PFSK-1 (cell line): ENCODE measurements at regions not wholly inside any gene's neighbourhood (a gene's known extent, or its start where the extent isn't known, plus 50 kb on each side); places are given as distances from the start of the nearest gene placed in this dataset.

Experiments used
- REST ChIP-seq, 2 experiments: IDR thresholded peaks; 2 replicates each; pipeline versions ENCODE4 v1.6.1 to v1.8.0; 2011 to 2012; ENCODE audit warnings: low read depth in 2 of 2, low read length in 2 of 2, control low read depth in 1 of 2, inconsistent platforms in 1 of 2, mild to moderate bottlenecking in 1 of 2, moderate library complexity in 1 of 2; ENCODE audit not compliant: insufficient read depth in 1 of 2
- TAF1 ChIP-seq: IDR thresholded peaks from 2 replicates; pipeline ENCODE4 v1.6.1; 2012; ENCODE audit warnings: low read length, control low read depth, borderline replicate concordance; ENCODE audit not compliant: insufficient read depth

GRCh38 chr4:156559346-156559745 lies 412.3 kb downstream of the PDGFC start:
- TF ChIP-seq REST (IDR thresholded peaks at IDR 0.05; ENCODE audit: insufficient read depth in 1 of 2, low read depth in 2 of 2, low read length in 2 of 2) (no peak), TAF1 (no peak)
